ENCODE measurements at regions not wholly inside any gene's neighbourhood (a gene's known extent, or its start where the extent isn't known, plus 50 kb on each side); places are given as distances from the start of the nearest gene placed in this dataset.

- Histone ChIP-seq H3K9ac (replicated peaks; ENCODE audit: extremely low read depth, insufficient read depth, low read length) (no peak overlapping the region), H3K27me3 (ENCODE audit: control insufficient read depth in 2 of 2, insufficient read depth in 2 of 2, low read length in 2 of 2) (no peaks in the 10 kb centered on the region), H3K27ac (ENCODE audit: insufficient read depth, low read depth, low read length) (no peak overlapping the region), H2AFZ (ENCODE audit: low read depth, low read length) (no peak overlapping the region), H3K9me1 (replicated peaks; ENCODE audit: control insufficient read depth, extremely low read depth, insufficient read depth, low read length) (no peaks in the 10 kb centered on the region), H3K4me2 (ENCODE audit: insufficient read depth, low read length) (no peak overlapping the region), H3K9me3 (replicated peaks; ENCODE audit: control insufficient read depth, insufficient read depth, low read length) (no peaks in the 10 kb centered on the region), H3K4me3 (replicated peaks in 1 of 3; ENCODE audit: insufficient read depth in 1 of 3, low read depth in 1 of 3, low read length in 3 of 3) (no peak overlapping the region), H3K79me2 (ENCODE audit: control insufficient read depth, insufficient read depth, low read length) (no peaks in the 10 kb centered on the region), H3K36me3 (ENCODE audit: control insufficient read depth in 2 of 2, extremely low read depth in 1 of 2, insufficient read depth in 2 of 2, low read length in 2 of 2) (no peaks in the 10 kb centered on the region), H4K20me1 (replicated peaks; ENCODE audit: control insufficient read depth, extremely low read depth, insufficient read depth, low read length) (no peaks in the 10 kb centered on the region), H3K4me1 (ENCODE audit: control insufficient read depth, extremely low read depth, insufficient read depth, low read length) (no peaks in the 10 kb centered on the region)
- FAIRE-seq (no peak), DNase-seq (ENCODE audit: low read depth, low spot score) (no peak)
- ChIA-PET POLR2A (no interaction called here), CTCF (interaction anchor here (0.9 kb wide), 1 partner anchor 15 kb away, joined by 3 read pairs; no protein-coding TSS in a partner anchor)
- BruUV-seq (replicated peaks), result no TSS peak
- dilution Hi-C loops (cut with MboI; ENCODE audit: extremely low pct_ligation_motif_present, low sequenced_read_pairs) (no loop called here), intact Hi-C loops (cut with micrococcal nuclease) (no loop called here)
- TF ChIP-seq CTCF (IDR thresholded peaks at IDR 0.05; ENCODE audit: extremely low read depth in 1 of 2, insufficient read depth in 1 of 2, low read depth in 1 of 2, low read length in 2 of 2) (no peak), JUN (IDR thresholded peaks at IDR 0.05; ENCODE audit: borderline replicate concordance, insufficient read depth, insufficient read length, low read depth) (no peak), GATA2 (IDR thresholded peaks at IDR 0.05; ENCODE audit: insufficient read depth, insufficient read length, low read depth, low read length) (no peak), EZH2 (IDR thresholded peaks at IDR 0.05; ENCODE audit: borderline replicate concordance, low read depth, low read length, severe bottlenecking) (no peak), MYC (IDR thresholded peaks at IDR 0.05; ENCODE audit: low read depth, low read length) (no peak), MAX (IDR thresholded peaks at IDR 0.05; ENCODE audit: insufficient read depth, insufficient read length) (no peak), POLR2A (IDR thresholded peaks at IDR 0.05; ENCODE audit: low read depth, low read length) (no peak), POLR2AphosphoS5 (IDR thresholded peaks at IDR 0.05; ENCODE audit: insufficient read depth, low read depth, low read length) (no peak), FOS (IDR thresholded peaks at IDR 0.05; ENCODE audit: borderline replicate concordance, insufficient read depth, low read length) (no peak)
Measured at GRCh38 chr2:67318031-67318430, 79.1 kb upstream of the ETAA1 start.

All from endothelial cell of umbilical vein (primary cell).